SK-N-SH treated with all-trans-retinoic acid at 6 μM for 48 hours (cell line): ENCODE measurements at regions not wholly inside any gene's neighbourhood (a gene's known extent, or its start where the extent isn't known, plus 50 kb on each side); places are given as distances from the start of the nearest gene placed in this dataset.

Experiments used
- ATAC-seq: fragments of 200-7000 bp; cut with Tn5 transposase; 3 replicates; pipeline ENCODE4 v1.9.1; 2020; ENCODE audit warnings: mild to moderate bottlenecking, moderate library complexity
- ARNTL ChIP-seq: fragments of 450-650 bp; formaldehyde crosslinking; IDR thresholded peaks from 2 replicates; pipeline ENCODE4 v1.5.0; 2020; ENCODE audit warnings: low read depth, mild to moderate bottlenecking, moderate library complexity, borderline replicate concordance
- BACH2 ChIP-seq: fragments of 250-450 bp; sonication (Bioruptor Pico); IDR thresholded peaks from 2 replicates; pipeline ENCODE4 v1.9.0; 2021; ENCODE audit warnings: mild to moderate bottlenecking, borderline replicate concordance
- CSDC2 ChIP-seq: fragments of 250-450 bp; sonication (Bioruptor Pico); IDR thresholded peaks from 2 replicates; pipeline ENCODE4 v1.5.0; 2020; ENCODE audit warnings: mild to moderate bottlenecking, moderate library complexity
- ESRRG ChIP-seq: fragments of 250-450 bp; sonication (Bioruptor Pico); IDR thresholded peaks from 2 replicates; pipeline ENCODE4 v1.6.1; 2021; ENCODE audit warnings: mild to moderate bottlenecking
- GLIS3 ChIP-seq: fragments of 250-450 bp; sonication (Bioruptor Pico); IDR thresholded peaks from 2 replicates; pipeline ENCODE4 v1.5.0; 2020; ENCODE audit warnings: mild to moderate bottlenecking, moderate library complexity
- ISL1 ChIP-seq: fragments of 250-450 bp; sonication (Bioruptor Pico); IDR thresholded peaks from 2 replicates; pipeline ENCODE4 v2.1.2; 2022; ENCODE audit warnings: mild to moderate bottlenecking, moderate library complexity
- OSR1 ChIP-seq: fragments of 250-450 bp; sonication (Bioruptor Pico); IDR thresholded peaks from 2 replicates; pipeline ENCODE4 v1.8.0; 2022; ENCODE audit warnings: moderate library complexity, mild to moderate bottlenecking, inconsistent platforms
- PPARA ChIP-seq: fragments of 250-450 bp; sonication (Bioruptor Pico); IDR thresholded peaks from 2 replicates; pipeline ENCODE4 v1.5.0; 2020; ENCODE audit warnings: mild to moderate bottlenecking, borderline replicate concordance
- SNAI2 ChIP-seq: fragments of 250-450 bp; sonication (Bioruptor Pico); IDR thresholded peaks from 2 replicates; pipeline ENCODE4 v1.5.0; 2020; ENCODE audit warnings: mild to moderate bottlenecking, moderate library complexity
- TCF4 ChIP-seq: fragments of 250-450 bp; sonication (Bioruptor Pico); IDR thresholded peaks from 2 replicates; pipeline ENCODE4 v1.8.0; 2021; ENCODE audit warnings: mild to moderate bottlenecking, moderate library complexity, borderline replicate concordance
- ZC3H10 ChIP-seq: fragments of 250-450 bp; sonication (Bioruptor Pico); IDR thresholded peaks from 2 replicates; pipeline ENCODE4 v1.5.1; 2021; ENCODE audit warnings: mild to moderate bottlenecking, moderate library complexity
- ZFP3 ChIP-seq: fragments of 250-450 bp; sonication (Bioruptor Pico); IDR thresholded peaks from 2 replicates; pipeline ENCODE4 v1.5.0; 2020; ENCODE audit warnings: mild to moderate bottlenecking, moderate library complexity
- ZFP30 ChIP-seq: fragments of 450-650 bp; formaldehyde crosslinking; IDR thresholded peaks from 2 replicates; pipeline ENCODE4 v1.5.0; 2022; ENCODE audit warnings: mild to moderate bottlenecking, moderate library complexity
- ZNF565 ChIP-seq: fragments of 450-650 bp; formaldehyde crosslinking; conservative IDR thresholded peaks from 2 replicates; pipeline ENCODE4 v1.5.0; 2020; ENCODE audit warnings: low read depth, mild to moderate bottlenecking, moderate library complexity
- ZNF70 ChIP-seq: fragments of 450-650 bp; formaldehyde crosslinking; IDR thresholded peaks from 2 replicates; pipeline ENCODE4 v1.5.0; 2020; ENCODE audit warnings: mild to moderate bottlenecking, moderate library complexity
- ZNF8 ChIP-seq: fragments of 450-650 bp; formaldehyde crosslinking; IDR thresholded peaks from 2 replicates; pipeline ENCODE4 v1.5.0; 2020; ENCODE audit warnings: mild to moderate bottlenecking, moderate library complexity
- TF ChIP-seq, protein P1 (sequence below): fragments of 250-450 bp; sonication (Bioruptor Pico); IDR thresholded peaks from 2 replicates; pipeline ENCODE4 v1.5.0; 2020; ENCODE audit warnings: mild to moderate bottlenecking, moderate library complexity
- TF ChIP-seq, protein P2 (sequence below): fragments of 250-450 bp; sonication (Bioruptor Pico); IDR thresholded peaks from 2 replicates; pipeline ENCODE4 v1.5.1; 2021; ENCODE audit warnings: mild to moderate bottlenecking, moderate library complexity
- TF ChIP-seq, protein P3 (sequence below): fragments of 250-450 bp; sonication (Bioruptor Pico); IDR thresholded peaks from 2 replicates; pipeline ENCODE4 v1.5.1; 2020; ENCODE audit warnings: low read depth, mild to moderate bottlenecking, moderate library complexity

DNA sequence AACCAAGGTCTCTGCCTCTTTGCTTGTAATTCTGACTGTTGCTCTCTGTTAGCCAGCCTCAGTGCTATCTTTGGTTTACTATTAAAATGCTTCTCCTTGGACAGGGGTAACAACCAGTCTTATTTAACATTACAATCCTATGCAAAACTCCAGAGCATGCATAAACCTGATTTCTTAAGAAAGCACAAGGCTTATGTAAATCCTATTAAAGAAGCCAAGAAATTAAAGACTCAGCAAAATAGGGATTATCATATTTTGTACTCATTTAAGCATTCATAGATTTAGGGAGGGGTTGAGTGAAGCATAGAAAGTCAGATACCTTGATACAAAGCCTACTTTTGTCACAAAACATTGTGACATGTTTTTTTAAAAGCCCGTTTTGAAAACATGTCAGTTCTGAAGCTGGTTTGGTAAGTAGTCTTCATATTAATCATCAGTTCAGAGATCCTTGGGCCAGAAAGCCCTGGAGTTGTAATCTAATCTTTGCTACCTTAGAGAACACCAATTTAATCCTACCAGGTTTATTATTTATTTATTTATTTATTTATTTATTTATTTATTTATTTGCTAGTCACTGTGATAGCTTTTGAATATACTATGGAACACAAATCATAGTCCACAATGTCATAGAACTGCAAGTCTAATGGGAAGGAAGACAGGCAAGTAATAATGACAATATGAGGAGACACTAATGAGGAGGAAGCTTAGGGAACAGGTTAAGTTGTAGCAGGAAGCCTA, 158.0 kb upstream of the HNMT start (continued):
- TF ChIP-seq, protein P1, sequence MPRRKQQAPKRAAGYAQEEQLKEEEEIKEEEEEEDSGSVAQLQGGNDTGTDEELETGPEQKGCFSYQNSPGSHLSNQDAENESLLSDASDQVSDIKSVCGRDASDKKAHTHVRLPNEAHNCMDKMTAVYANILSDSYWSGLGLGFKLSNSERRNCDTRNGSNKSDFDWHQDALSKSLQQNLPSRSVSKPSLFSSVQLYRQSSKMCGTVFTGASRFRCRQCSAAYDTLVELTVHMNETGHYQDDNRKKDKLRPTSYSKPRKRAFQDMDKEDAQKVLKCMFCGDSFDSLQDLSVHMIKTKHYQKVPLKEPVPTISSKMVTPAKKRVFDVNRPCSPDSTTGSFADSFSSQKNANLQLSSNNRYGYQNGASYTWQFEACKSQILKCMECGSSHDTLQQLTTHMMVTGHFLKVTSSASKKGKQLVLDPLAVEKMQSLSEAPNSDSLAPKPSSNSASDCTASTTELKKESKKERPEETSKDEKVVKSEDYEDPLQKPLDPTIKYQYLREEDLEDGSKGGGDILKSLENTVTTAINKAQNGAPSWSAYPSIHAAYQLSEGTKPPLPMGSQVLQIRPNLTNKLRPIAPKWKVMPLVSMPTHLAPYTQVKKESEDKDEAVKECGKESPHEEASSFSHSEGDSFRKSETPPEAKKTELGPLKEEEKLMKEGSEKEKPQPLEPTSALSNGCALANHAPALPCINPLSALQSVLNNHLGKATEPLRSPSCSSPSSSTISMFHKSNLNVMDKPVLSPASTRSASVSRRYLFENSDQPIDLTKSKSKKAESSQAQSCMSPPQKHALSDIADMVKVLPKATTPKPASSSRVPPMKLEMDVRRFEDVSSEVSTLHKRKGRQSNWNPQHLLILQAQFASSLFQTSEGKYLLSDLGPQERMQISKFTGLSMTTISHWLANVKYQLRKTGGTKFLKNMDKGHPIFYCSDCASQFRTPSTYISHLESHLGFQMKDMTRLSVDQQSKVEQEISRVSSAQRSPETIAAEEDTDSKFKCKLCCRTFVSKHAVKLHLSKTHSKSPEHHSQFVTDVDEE, result no peak
- no peak for TF ChIP-seq ARNTL (CRISPR knock-in tag)
- TF ChIP-seq ZNF565 (CRISPR knock-in tag), result no peak

DNA sequence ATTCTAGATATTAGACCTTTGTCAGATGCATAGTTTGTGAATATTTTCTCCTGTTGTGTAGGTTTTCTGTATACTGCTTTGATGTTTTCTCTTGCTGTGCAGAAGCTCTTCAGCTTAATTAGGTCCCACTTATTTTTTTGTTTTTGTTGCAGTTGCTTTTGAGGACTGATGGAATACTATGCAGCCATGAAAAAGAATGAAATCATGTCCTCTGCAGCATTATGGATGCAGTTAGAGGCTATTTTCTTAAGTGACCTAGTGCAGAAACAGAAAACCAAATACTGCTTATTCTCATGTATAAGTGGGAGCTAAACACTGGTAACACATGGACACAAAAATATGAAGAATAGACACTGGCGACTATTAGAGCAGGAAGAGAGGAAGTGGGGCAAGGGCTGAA, 155.0 kb upstream of the HNMT start:
- TF ChIP-seq ZNF70 (no peak), CSDC2 (CRISPR knock-in tag) (no peak), GLIS3 (CRISPR knock-in tag) (no peak), OSR1 (CRISPR knock-in tag) (no peak), ARNTL (CRISPR knock-in tag) (no peak), TCF4 (CRISPR knock-in tag) (no peak), ZC3H10 (CRISPR knock-in tag) (no peak), ZFP30 (CRISPR knock-in tag) (no peak), SNAI2 (CRISPR knock-in tag) (no peak), ESRRG (CRISPR knock-in tag) (no peak), ZFP3 (CRISPR knock-in tag) (no peak), ZNF8 (CRISPR knock-in tag) (no peak), PPARA (CRISPR knock-in tag) (no peak), ZNF565 (CRISPR knock-in tag) (no peak), BACH2 (CRISPR knock-in tag) (no peak)
- TF ChIP-seq, protein P2, sequence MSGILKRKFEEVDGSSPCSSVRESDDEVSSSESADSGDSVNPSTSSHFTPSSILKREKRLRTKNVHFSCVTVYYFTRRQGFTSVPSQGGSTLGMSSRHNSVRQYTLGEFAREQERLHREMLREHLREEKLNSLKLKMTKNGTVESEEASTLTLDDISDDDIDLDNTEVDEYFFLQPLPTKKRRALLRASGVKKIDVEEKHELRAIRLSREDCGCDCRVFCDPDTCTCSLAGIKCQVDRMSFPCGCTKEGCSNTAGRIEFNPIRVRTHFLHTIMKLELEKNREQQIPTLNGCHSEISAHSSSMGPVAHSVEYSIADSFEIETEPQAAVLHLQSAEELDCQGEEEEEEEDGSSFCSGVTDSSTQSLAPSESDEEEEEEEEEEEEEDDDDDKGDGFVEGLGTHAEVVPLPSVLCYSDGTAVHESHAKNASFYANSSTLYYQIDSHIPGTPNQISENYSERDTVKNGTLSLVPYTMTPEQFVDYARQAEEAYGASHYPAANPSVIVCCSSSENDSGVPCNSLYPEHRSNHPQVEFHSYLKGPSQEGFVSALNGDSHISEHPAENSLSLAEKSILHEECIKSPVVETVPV (CRISPR knock-in tag), result no peak
- TF ChIP-seq, protein P3, sequence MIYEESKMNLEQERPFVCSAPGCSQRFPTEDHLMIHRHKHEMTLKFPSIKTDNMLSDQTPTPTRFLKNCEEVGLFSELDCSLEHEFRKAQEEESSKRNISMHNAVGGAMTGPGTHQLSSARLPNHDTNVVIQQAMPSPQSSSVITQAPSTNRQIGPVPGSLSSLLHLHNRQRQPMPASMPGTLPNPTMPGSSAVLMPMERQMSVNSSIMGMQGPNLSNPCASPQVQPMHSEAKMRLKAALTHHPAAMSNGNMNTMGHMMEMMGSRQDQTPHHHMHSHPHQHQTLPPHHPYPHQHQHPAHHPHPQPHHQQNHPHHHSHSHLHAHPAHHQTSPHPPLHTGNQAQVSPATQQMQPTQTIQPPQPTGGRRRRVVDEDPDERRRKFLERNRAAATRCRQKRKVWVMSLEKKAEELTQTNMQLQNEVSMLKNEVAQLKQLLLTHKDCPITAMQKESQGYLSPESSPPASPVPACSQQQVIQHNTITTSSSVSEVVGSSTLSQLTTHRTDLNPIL (CRISPR knock-in tag), result no peak
- TF ChIP-seq, all 23 proteins: peak for 0
- ATAC-seq, result no peak

DNA sequence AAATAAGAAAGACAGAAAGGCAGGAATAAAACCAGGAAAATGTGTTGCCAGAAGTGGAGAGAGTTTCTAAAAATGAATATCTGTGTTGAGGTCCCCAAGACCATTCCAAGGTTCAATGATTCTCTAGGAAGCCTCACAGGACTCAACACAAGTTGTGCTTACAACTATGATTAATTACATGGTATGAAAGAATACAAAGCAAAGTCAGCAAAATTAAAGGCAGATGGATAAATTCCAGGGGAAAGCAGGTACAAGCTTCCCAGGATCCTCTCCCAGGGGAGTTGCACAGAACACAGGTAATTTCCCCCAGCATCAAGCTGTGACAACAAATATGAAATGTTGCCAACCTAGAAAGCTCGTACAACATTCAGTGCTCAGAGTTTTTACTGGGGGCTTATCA, 154.4 kb upstream of the HNMT start:
- no peak for ATAC-seq
- TF ChIP-seq ESRRG (CRISPR knock-in tag) (no peak), GLIS3 (CRISPR knock-in tag) (no peak), ZFP3 (CRISPR knock-in tag) (no peak), PPARA (CRISPR knock-in tag) (no peak), ZFP30 (CRISPR knock-in tag) (no peak), ZNF8 (CRISPR knock-in tag) (no peak), ZNF565 (CRISPR knock-in tag) (no peak), TCF4 (CRISPR knock-in tag) (no peak), ZC3H10 (CRISPR knock-in tag) (no peak), OSR1 (CRISPR knock-in tag) (no peak), ISL1 (CRISPR knock-in tag) (no peak), CSDC2 (CRISPR knock-in tag) (no peak), ARNTL (CRISPR knock-in tag) (no peak)
- TF ChIP-seq, protein P2 (CRISPR knock-in tag), result no peak
- TF ChIP-seq, protein P3 (CRISPR knock-in tag), result no peak
